Gastrocnemius medialis (tissue), 4 donors: ENCODE measurements at regions not wholly inside any gene's neighbourhood (a gene's known extent, or its start where the extent isn't known, plus 50 kb on each side); places are given as distances from the start of the nearest gene placed in this dataset.

ENCODE experiments used
- CTCF ChIP-seq, 5 experiments: fragments of 450-650 bp in 3 of 5; fragments of 200-600 bp in 2 of 5; sonication (generic) in 2 of 5; IDR thresholded peaks in 4 of 5; conservative IDR thresholded peaks in 1 of 5; 1 replicate in 4 of 5; 2 replicates in 1 of 5; pipeline ENCODE4 v1.5.1; 2016 to 2019; ENCODE audit warnings: antibody characterized with exemption in 5 of 5, mild to moderate bottlenecking in 3 of 5, moderate library complexity in 3 of 5
- POLR2A ChIP-seq, 2 donors: fragments of 450-650 bp; IDR thresholded peaks; one replicate each; pipeline ENCODE4 v1.6.1; 2017; ENCODE audit warnings: antibody characterized with exemption in 2 of 2, mild to moderate bottlenecking in 2 of 2, moderate library complexity in 2 of 2

- TF ChIP-seq CTCF (IDR thresholded peaks at IDR 0.05 in 4 of 5, conservative IDR thresholded peaks at IDR 0.05 in 1 of 5) (no peak), POLR2A (IDR thresholded peaks at IDR 0.05) (no peak)
Measured at GRCh38 chr17:27232328-27232727, 61.6 kb upstream of the WSB1 start.
